NB4 (cell line): ENCODE measurements at regions not wholly inside any gene's neighbourhood (a gene's known extent, or its start where the extent isn't known, plus 50 kb on each side); places are given as distances from the start of the nearest gene placed in this dataset.

Source experiments
- POLR2A ChIP-seq: IDR thresholded peaks from 2 replicates; pipeline ENCODE4 v1.6.1; 2011; ENCODE audit warnings: mild to moderate bottlenecking; ENCODE audit not compliant: insufficient read length; ENCODE audit errors: extremely low read depth
- TF ChIP-seq, protein P1 (sequence below): IDR thresholded peaks from one replicate; pipeline ENCODE4 v1.5.1; 2012; ENCODE audit warnings: low read depth, low read length

DNA sequence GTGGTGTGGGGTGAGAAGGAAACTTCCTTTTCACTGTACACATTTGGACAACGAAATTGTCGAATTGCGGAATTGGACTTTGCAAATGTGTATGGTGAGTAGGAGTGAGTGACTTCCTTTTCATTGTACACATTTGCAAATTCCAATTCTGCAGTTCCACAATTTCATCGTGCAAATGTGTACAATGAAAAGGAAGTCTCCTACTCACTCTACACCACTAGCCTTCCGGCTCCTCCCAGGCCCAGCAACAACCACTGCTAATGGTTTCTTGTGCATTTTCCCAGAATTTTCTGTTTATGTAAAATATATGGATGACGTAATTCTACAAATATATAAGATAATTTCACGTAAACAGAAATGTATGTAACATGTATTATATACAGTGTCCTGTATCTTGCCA, 118.5 kb downstream of the ARL4A start:
- TF ChIP-seq, protein P1, sequence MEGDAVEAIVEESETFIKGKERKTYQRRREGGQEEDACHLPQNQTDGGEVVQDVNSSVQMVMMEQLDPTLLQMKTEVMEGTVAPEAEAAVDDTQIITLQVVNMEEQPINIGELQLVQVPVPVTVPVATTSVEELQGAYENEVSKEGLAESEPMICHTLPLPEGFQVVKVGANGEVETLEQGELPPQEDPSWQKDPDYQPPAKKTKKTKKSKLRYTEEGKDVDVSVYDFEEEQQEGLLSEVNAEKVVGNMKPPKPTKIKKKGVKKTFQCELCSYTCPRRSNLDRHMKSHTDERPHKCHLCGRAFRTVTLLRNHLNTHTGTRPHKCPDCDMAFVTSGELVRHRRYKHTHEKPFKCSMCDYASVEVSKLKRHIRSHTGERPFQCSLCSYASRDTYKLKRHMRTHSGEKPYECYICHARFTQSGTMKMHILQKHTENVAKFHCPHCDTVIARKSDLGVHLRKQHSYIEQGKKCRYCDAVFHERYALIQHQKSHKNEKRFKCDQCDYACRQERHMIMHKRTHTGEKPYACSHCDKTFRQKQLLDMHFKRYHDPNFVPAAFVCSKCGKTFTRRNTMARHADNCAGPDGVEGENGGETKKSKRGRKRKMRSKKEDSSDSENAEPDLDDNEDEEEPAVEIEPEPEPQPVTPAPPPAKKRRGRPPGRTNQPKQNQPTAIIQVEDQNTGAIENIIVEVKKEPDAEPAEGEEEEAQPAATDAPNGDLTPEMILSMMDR: no peak
- TF ChIP-seq POLR2A: no peak
